ENCODE measurements at regions not wholly inside any gene's neighbourhood (a gene's known extent, or its start where the extent isn't known, plus 50 kb on each side); places are given as distances from the start of the nearest gene placed in this dataset.

- H3K36me3 ChIP-seq: no peaks in the 10 kb centered on the region
- H3K4me3 ChIP-seq: no peak overlapping the region
- intact Hi-C loops (cut with DNase I): no loop called here
- no peak overlapping the region for H3K27ac ChIP-seq
- 85 to 92% methylated on average over 2 of the region's 2 CpGs for WGBS, 2 donors
- no peaks in the 10 kb centered on the region for H3K9me3 ChIP-seq
- TF ChIP-seq POLR2A (IDR thresholded peaks at IDR 0.05): no peak
- TF ChIP-seq CTCF (IDR thresholded peaks at IDR 0.05): no peak
- H3K4me1 ChIP-seq: peaks cover 0 to 2% (median 0%) of the 10 kb centered on the region in 3 donors
- DNase-seq: no peak
- H3K27me3 ChIP-seq: no peaks in the 10 kb centered on the region
Measured at GRCh38 chr1:82628887-82629286, 828.2 kb downstream of the ADGRL2 start.

GRCh38 chr1:82625537-82625936 lies 824.8 kb downstream of the ADGRL2 start:
- H3K36me3 ChIP-seq: no peaks in the 10 kb centered on the region
- TF ChIP-seq POLR2A (IDR thresholded peaks at IDR 0.05) (no peak), CTCF (IDR thresholded peaks at IDR 0.05) (no peak)
- 73 to 91% methylated on average over 1 of the region's 1 CpG for WGBS, 2 donors
- H3K27ac ChIP-seq: no peak overlapping the region
- no peaks in the 10 kb centered on the region for H3K9me3 ChIP-seq
- H3K4me1 ChIP-seq: no peaks in the 10 kb centered on the region
- DNase-seq: no peak
- no peaks in the 10 kb centered on the region for H3K27me3 ChIP-seq
- H3K4me3 ChIP-seq: no peak overlapping the region
- intact Hi-C loops (cut with DNase I): no loop called here

- Histone ChIP-seq H3K4me3 (no peak overlapping the region), H3K4me1 (no peaks in the 10 kb centered on the region), H3K9me3 (no peaks in the 10 kb centered on the region), H3K36me3 (no peaks in the 10 kb centered on the region), H3K27me3 (no peaks in the 10 kb centered on the region), H3K27ac (no peak overlapping the region)
- intact Hi-C loops (cut with DNase I): no loop called here
- 67 to 89% methylated on average over 5 of the region's 5 CpGs for WGBS, 2 donors
- TF ChIP-seq POLR2A (IDR thresholded peaks at IDR 0.05) (no peak), CTCF (IDR thresholded peaks at IDR 0.05) (no peak)
- no peak for DNase-seq
Measured at GRCh38 chr1:82621076-82621475, 820.3 kb downstream of the ADGRL2 start.

- intact Hi-C loops (cut with DNase I): no loop called here
- 40 to 52% methylated on average over 1 of the region's 1 CpG for WGBS, 2 donors
- H3K27me3 ChIP-seq: no peaks in the 10 kb centered on the region
- H3K4me3 ChIP-seq: no peak overlapping the region
- no peak for DNase-seq
- TF ChIP-seq POLR2A (IDR thresholded peaks at IDR 0.05) (no peak), CTCF (IDR thresholded peaks at IDR 0.05) (no peak)
- no peaks in the 10 kb centered on the region for H3K9me3 ChIP-seq
- H3K36me3 ChIP-seq: no peaks in the 10 kb centered on the region
- no peaks in the 10 kb centered on the region for H3K4me1 ChIP-seq
- no peak overlapping the region for H3K27ac ChIP-seq
Measured at GRCh38 chr1:82614090-82614489, 813.4 kb downstream of the ADGRL2 start.

- DNase-seq: no peak
- intact Hi-C loops (cut with DNase I): no loop called here
- WGBS, 2 donors: 43 to 70% methylated on average over 3 of the region's 3 CpGs
- no peaks in the 10 kb centered on the region for H3K9me3 ChIP-seq
- no peak overlapping the region for H3K4me3 ChIP-seq
- H3K36me3 ChIP-seq: no peaks in the 10 kb centered on the region
- H3K27ac ChIP-seq: no peak overlapping the region
- no peaks in the 10 kb centered on the region for H3K27me3 ChIP-seq
- TF ChIP-seq POLR2A (IDR thresholded peaks at IDR 0.05) (no peak), CTCF (IDR thresholded peaks at IDR 0.05) (no peak)
- H3K4me1 ChIP-seq: no peaks in the 10 kb centered on the region
Measured at GRCh38 chr1:82612986-82613385, 812.3 kb downstream of the ADGRL2 start.
